Cardiac fibroblast (primary cell): ENCODE measurements at regions not wholly inside any gene's neighbourhood (a gene's known extent, or its start where the extent isn't known, plus 50 kb on each side); places are given as distances from the start of the nearest gene placed in this dataset.

Experiments used
- DNase-seq, 2 donors: peaks; one replicate each; pipeline versions ENCODE4 v3.0.0 to v3.0.0-alpha.2; 2010; ENCODE audit warnings: low read depth in 2 of 2
- H3K4me3 ChIP-seq, 2 donors: replicated peaks in 1 of 2; 1 replicate in 1 of 2; 2 replicates in 1 of 2; pipeline ENCODE4 v1.5.1; 2011; ENCODE audit warnings: low read depth in 2 of 2, low read length in 2 of 2, mild to moderate bottlenecking in 2 of 2, moderate library complexity in 1 of 2
- TF ChIP-seq, protein P1 (sequence below): IDR thresholded peaks from one replicate; pipeline ENCODE4 v1.5.1; 2011; ENCODE audit warnings: low read depth, mild to moderate bottlenecking, low read length, inconsistent platforms

DNA sequence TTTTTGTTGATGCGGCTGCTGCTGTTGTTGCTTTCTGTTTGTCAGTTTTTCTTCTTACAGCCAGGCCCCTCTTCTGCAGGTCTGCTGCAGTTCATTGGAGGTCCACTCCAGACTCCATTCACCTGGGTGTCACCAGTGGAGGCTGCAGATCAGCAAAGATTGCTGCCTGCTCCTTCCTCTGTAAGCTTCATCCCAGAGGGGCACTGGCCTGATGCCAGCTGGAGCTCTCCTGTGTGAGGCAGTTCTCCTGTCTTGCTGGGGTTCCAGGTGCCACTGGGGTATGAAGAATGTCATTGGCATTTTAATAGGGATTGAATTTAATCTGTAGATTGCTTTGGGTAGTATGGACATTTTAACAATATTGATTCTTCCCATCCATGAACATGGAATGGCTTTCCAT is 308.5 kb upstream of the MEOX2 start:
- no peak overlapping the region for H3K4me3 ChIP-seq
- DNase-seq = no peak
- TF ChIP-seq, protein P1, sequence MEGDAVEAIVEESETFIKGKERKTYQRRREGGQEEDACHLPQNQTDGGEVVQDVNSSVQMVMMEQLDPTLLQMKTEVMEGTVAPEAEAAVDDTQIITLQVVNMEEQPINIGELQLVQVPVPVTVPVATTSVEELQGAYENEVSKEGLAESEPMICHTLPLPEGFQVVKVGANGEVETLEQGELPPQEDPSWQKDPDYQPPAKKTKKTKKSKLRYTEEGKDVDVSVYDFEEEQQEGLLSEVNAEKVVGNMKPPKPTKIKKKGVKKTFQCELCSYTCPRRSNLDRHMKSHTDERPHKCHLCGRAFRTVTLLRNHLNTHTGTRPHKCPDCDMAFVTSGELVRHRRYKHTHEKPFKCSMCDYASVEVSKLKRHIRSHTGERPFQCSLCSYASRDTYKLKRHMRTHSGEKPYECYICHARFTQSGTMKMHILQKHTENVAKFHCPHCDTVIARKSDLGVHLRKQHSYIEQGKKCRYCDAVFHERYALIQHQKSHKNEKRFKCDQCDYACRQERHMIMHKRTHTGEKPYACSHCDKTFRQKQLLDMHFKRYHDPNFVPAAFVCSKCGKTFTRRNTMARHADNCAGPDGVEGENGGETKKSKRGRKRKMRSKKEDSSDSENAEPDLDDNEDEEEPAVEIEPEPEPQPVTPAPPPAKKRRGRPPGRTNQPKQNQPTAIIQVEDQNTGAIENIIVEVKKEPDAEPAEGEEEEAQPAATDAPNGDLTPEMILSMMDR = no peak

DNA sequence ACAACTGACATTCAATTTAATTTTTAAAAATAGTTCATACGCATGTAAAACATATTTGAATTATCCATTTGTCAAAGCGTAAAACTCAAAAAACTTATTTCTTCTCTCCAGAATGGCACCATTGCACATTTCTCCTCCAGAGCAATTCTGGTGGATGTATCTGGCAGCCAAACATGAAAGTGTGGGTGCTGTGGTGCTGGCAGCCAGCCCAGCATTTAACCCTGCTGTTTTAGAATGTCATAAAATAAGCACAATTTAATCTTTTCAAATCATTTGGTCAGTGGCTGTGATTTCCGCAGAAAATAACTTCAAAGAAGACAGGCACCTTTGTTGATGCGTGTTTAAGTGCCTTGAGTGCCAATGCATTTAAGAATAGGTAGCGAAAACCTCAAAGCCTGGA is 302.7 kb upstream of the MEOX2 start:
- no peak for DNase-seq
- TF ChIP-seq, protein P1 = no peak

DNA sequence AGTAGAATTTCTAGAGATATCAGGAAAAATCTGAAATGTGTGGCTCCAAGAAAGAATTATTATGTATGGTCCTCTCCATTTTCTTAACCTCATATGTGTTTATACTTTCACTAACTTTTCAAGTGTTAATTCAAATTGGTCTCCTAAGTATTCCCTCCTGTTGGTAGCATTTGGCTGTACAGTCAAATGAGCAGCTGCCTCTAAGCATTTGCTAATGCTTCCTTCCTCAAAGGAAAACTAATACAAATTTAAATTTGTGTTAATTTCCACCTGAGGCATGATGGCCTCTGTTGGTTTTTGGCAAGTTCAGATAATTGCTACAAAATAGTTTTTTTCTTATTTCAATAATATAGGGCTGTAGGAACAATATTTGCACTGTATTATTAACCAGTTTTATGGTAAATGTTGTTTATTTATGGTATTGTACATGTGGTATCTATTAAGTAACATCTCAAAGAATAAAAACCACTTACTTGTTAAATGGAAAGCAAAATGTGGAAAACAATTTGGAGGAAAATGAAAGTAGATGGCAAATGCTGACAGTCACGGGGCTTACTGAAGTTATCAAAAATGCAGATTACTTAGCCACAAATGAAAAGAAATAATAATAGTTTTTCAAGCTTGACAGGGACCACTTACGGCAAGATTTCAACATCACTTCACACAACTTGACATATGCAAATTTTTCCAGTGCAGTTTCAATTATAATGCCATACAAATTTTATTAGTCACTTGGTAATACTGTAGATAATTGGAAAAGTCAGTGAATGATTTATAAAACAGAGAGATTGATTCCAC is 299.3 kb upstream of the MEOX2 start:
- no peak overlapping the region for H3K4me3 ChIP-seq
- no peak for DNase-seq
- TF ChIP-seq, protein P1 = no peak

More for the DNA sequence above, 302.7 kb upstream of the MEOX2 start:
- no peak overlapping the region for H3K4me3 ChIP-seq

DNA sequence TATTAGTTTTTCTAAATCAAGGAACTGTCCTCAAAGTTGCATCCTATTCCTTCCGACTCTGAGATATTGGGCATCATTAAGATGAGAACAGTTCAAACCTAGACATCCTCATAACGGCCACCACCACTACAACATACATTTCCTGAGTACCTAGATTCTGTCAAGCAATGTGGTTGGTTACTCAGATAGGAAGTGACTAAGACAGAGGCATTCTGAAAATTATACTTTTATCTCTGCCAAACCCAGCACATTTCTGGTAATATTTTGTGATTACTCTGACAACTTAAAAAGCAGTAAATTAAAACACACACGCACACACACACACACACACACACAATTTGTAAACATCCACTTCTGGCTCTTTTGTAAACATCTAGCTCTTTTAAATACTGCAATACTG is 291.2 kb upstream of the MEOX2 start:
- peak; percentile 59 to 69 for DNase-seq
- TF ChIP-seq, protein P1 = no peak
- H3K4me3 ChIP-seq = no peak overlapping the region

DNA sequence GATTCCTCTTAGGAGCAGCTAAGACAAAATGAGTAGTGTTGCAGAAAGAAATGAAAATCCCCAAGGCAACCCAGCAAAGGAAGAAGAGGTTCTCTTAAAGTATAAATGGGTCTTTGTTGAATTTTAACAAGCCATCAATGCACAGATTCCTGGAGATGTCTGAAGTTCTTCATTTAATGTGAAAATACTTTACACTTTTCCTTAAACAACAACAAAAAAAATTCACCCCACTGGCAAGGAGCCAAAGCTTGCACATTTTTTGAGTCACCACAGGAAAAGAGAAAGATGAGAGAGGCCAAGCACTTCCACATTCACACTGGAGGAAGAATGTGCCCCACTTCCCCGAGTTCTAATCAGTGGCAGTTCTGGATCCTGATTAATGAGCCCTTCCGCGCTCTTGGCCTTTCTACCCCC is 286.4 kb upstream of the MEOX2 start:
- H3K4me3 ChIP-seq = no peak overlapping the region
- peak; percentile 68 for DNase-seq
- TF ChIP-seq, protein P1 = no peak

DNA sequence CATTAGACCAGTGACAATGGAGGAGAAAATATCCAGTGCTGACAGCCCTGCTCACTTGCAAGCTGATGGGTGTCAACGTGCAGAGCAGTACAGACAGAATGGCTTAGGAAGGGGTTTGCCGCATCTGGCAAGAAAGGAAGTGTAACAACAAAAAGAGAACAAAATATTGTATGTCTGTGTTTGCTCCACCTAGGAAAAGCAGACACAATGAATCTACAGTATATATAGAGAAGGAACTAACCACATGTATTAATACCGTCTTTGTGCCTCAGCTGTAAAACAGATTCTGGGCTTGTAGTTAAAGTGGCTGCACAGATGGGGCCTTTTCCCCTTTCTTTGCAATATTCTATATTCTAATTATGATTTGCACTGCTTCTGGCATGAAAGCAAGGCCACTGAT is 281.1 kb upstream of the MEOX2 start:
- TF ChIP-seq, protein P1 = no peak

More for the DNA sequence above, 281.1 kb upstream of the MEOX2 start:
- no peak overlapping the region for H3K4me3 ChIP-seq
- no peak for DNase-seq
